Vagina (tissue), 2 donors: ENCODE measurements at regions not wholly inside any gene's neighbourhood (a gene's known extent, or its start where the extent isn't known, plus 50 kb on each side); places are given as distances from the start of the nearest gene placed in this dataset. TPM values are rescaled to one million over a fixed set of nuclear protein-coding genes. Genes with fewer than 3 reads are reported as not detected.
A peak's percentile ranks its signal among the peaks of the same experiment; 100 is the strongest.

Experiments
- DNase-seq, 2 donors: peaks; one replicate each; pipeline ENCODE4 v3.0.0-alpha.2; 2017; ENCODE audit errors: extremely low spot score in 2 of 2
- H3K27ac ChIP-seq: fragments of 200-600 bp; sonication (generic); one replicate; pipeline ENCODE4 v1.5.1; 2019
- H3K27me3 ChIP-seq: fragments of 200-600 bp; sonication (generic); one replicate; pipeline ENCODE4 v1.5.1; 2019
- H3K36me3 ChIP-seq, 2 donors: fragments of 200-600 bp; sonication (generic); one replicate each; pipeline ENCODE4 v1.5.1; 2017 to 2019
- H3K4me1 ChIP-seq: fragments of 200-600 bp; sonication (generic); one replicate; pipeline ENCODE4 v1.5.1; 2019
- H3K4me3 ChIP-seq, 2 donors: fragments of 200-600 bp; sonication (generic); 1 replicate in 1 of 2; 2 replicates in 1 of 2; pipeline ENCODE4 v1.5.1; 2016 to 2019
- H3K9me3 ChIP-seq: fragments of 200-600 bp; sonication (generic); one replicate; pipeline ENCODE4 v1.5.1; 2019
- CTCF ChIP-seq, 3 experiments: fragments of 450-650 bp in 2 of 3; fragments of 200-600 bp in 1 of 3; sonication (generic) in 1 of 3; IDR thresholded peaks; one replicate each; pipeline ENCODE4 v1.5.1; 2017 to 2019; ENCODE audit warnings: antibody characterized with exemption in 3 of 3, mild to moderate bottlenecking in 2 of 3, moderate library complexity in 2 of 3
- POLR2A ChIP-seq, 2 donors: fragments of 450-650 bp; IDR thresholded peaks; one replicate each; pipeline ENCODE4 v1.6.1; 2017; ENCODE audit warnings: antibody characterized with exemption in 2 of 2, mild to moderate bottlenecking in 2 of 2, moderate library complexity in 2 of 2
- POLR2AphosphoS5 ChIP-seq, 2 donors: sonication (generic); formaldehyde crosslinking; IDR thresholded peaks; one replicate each; pipeline ENCODE4 v1.9.0; 2017; ENCODE audit warnings: antibody characterized with exemption in 2 of 2, mild to moderate bottlenecking in 2 of 2, low read depth in 1 of 2; ENCODE audit not compliant: insufficient read depth in 1 of 2
- intact Hi-C: fragments of 100-400 bp; cut with DNase I; formaldehyde crosslinking; loops from one replicate; pipeline ENCODE4 v1.15.1; 2023
- small RNA-seq: library from RNA; depleted of rRNA; stranded (forward); fragments of <200 nt; gene quantifications from one replicate; pipeline ENCODE3, GENCODE V24; 2016

- TF ChIP-seq CTCF (IDR thresholded peaks at IDR 0.05) (no peak), POLR2AphosphoS5 (IDR thresholded peaks at IDR 0.05; ENCODE audit: insufficient read depth in 1 of 2, low read depth in 1 of 2) (no peak), POLR2A (IDR thresholded peaks at IDR 0.05) (no peak)
- intact Hi-C loops = no loop called here
- DNase-seq = peak in 1 of 2 donors; percentile 91
- Histone ChIP-seq H3K4me1 (no peaks in the 10 kb centered on the region), H3K27me3 (no peaks in the 10 kb centered on the region), H3K27ac (no peak overlapping the region), H3K36me3 (no peaks in the 10 kb centered on the region), H3K9me3 (no peaks in the 10 kb centered on the region), H3K4me3 (no peak overlapping the region)
Observed at GRCh38 chr5:77139001-77139400, 51.9 kb upstream of the ZBED3 start.

Small RNA genes lying in the stretch of these regions (small RNA-seq; reads per million reads assigned to genes)
- not detected for gene HMGB1P35
